ENCODE measurements at regions not wholly inside any gene's neighbourhood (a gene's known extent, or its start where the extent isn't known, plus 50 kb on each side); places are given as distances from the start of the nearest gene placed in this dataset.

- peak; percentile 28; the same call in 1 of the 2 replicates for TF ChIP-seq CTCF (IDR thresholded peaks at IDR 0.05)
- TF ChIP-seq POLR2AphosphoS5 (IDR thresholded peaks at IDR 0.05; ENCODE audit: low read depth, low read length) = no peak
- no peak for TF ChIP-seq REST (IDR thresholded peaks at IDR 0.05; ENCODE audit: insufficient read depth in 1 of 2, low read depth in 2 of 2, low read length in 1 of 2)
- no peak for TF ChIP-seq SIN3A (IDR thresholded peaks at IDR 0.05; ENCODE audit: borderline replicate concordance, insufficient read depth, low read depth, low read length)
- TF ChIP-seq TCF7L2 (IDR thresholded peaks at IDR 0.05; ENCODE audit: low read depth, low read length) = no peak
Observed at GRCh38 chr3:76024640-76025039, 239.3 kb upstream of the ZNF717 start.

Data from Panc1 (cell line).